Calu3 (cell line): ENCODE measurements at regions not wholly inside any gene's neighbourhood (a gene's known extent, or its start where the extent isn't known, plus 50 kb on each side); places are given as distances from the start of the nearest gene placed in this dataset.

Experiments
- BruUV-seq: library from RNA; stranded (reverse); fragments of 400-500 nt; replicated peaks from 2 replicates; lab custom pipeline; 2021; lab: Mats Ljungman, UMichigan
- CTCF ChIA-PET: fragments of 300-600 bp; sonication (Branson Sonifier 250); formaldehyde crosslinking; loops from one replicate; lab custom pipeline; 2022; ENCODE audit warnings: antibody characterized with exemption; lab: Charles Lee
- DNase-seq: peaks from one replicate; pipeline ENCODE4 v3.0.0; 2022
- H3K27ac Mint-ChIP-seq: one replicate; pipeline ENCODE4 v1.8.0; 2022; ENCODE audit warnings: mixed read lengths; ENCODE audit not compliant: unreplicated experiment
- H3K27me3 Mint-ChIP-seq: one replicate; pipeline ENCODE4 v1.8.0; 2022; ENCODE audit warnings: mixed read lengths; ENCODE audit not compliant: unreplicated experiment
- H3K36me3 Mint-ChIP-seq: one replicate; pipeline ENCODE4 v1.8.0; 2022; ENCODE audit warnings: mild to moderate bottlenecking, moderate library complexity, mixed read lengths; ENCODE audit not compliant: insufficient read depth, unreplicated experiment
- H3K4me1 Mint-ChIP-seq: one replicate; pipeline ENCODE4 v1.8.0; 2022; ENCODE audit warnings: mild to moderate bottlenecking, low read depth, mixed read lengths; ENCODE audit not compliant: unreplicated experiment
- H3K4me3 Mint-ChIP-seq: one replicate; pipeline ENCODE4 v1.8.0; 2022; ENCODE audit warnings: mild to moderate bottlenecking, low read depth, moderate library complexity, mixed read lengths; ENCODE audit not compliant: unreplicated experiment
- H3K9me3 Mint-ChIP-seq: one replicate; pipeline ENCODE4 v1.8.0; 2022; ENCODE audit warnings: low read depth, mixed read lengths; ENCODE audit not compliant: unreplicated experiment
- intact Hi-C: fragments of 100-400 bp; cut with micrococcal nuclease; formaldehyde crosslinking; loops from one replicate; pipeline ENCODE4 v1.10.0; 2022; ENCODE audit not compliant: unreplicated experiment
- TF ChIP-seq, protein P1 (sequence below): fragments of 200-600 bp; IDR thresholded peaks from one replicate; pipeline ENCODE4 v1.8.0; 2022; ENCODE audit warnings: antibody characterized with exemption; ENCODE audit not compliant: unreplicated experiment

DNA sequence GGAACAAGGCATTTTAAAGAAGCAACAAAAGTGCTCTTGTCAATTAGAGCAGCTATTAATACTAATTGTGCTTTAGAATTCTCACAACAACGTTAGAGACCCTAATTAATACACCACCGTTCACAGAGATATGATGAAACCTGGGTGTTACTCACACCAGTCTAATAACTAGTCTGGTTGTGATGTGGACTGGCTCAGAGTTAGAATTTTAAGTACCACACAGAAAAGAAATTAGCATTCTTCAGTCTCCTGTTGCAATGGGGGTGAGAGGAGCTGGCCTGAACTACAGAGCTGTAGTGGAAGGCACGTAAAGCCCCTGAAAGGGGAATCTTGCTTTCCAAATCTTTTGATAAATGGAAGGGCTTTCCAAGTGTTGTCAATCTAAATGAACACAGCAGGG, 240.8 kb upstream of the TOX3 start:
- no peak for DNase-seq
- CTCF ChIA-PET, result interaction anchor here (0.6 kb wide), 1 partner anchor 130 kb away, joined by 6 read pairs; no protein-coding TSS in a partner anchor
- Mint-ChIP-seq H3K9me3 (no peaks in the 10 kb centered on the region), H3K36me3 (no peaks in the 10 kb centered on the region), H3K27me3 (no peaks in the 10 kb centered on the region), H3K4me3 (no peak overlapping the region), H3K4me1 (no peaks in the 10 kb centered on the region), H3K27ac (no peak overlapping the region)
- TF ChIP-seq, protein P1, sequence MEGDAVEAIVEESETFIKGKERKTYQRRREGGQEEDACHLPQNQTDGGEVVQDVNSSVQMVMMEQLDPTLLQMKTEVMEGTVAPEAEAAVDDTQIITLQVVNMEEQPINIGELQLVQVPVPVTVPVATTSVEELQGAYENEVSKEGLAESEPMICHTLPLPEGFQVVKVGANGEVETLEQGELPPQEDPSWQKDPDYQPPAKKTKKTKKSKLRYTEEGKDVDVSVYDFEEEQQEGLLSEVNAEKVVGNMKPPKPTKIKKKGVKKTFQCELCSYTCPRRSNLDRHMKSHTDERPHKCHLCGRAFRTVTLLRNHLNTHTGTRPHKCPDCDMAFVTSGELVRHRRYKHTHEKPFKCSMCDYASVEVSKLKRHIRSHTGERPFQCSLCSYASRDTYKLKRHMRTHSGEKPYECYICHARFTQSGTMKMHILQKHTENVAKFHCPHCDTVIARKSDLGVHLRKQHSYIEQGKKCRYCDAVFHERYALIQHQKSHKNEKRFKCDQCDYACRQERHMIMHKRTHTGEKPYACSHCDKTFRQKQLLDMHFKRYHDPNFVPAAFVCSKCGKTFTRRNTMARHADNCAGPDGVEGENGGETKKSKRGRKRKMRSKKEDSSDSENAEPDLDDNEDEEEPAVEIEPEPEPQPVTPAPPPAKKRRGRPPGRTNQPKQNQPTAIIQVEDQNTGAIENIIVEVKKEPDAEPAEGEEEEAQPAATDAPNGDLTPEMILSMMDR, result no peak
- intact Hi-C loops, result no loop called here
- no TSS peak for BruUV-seq

DNA sequence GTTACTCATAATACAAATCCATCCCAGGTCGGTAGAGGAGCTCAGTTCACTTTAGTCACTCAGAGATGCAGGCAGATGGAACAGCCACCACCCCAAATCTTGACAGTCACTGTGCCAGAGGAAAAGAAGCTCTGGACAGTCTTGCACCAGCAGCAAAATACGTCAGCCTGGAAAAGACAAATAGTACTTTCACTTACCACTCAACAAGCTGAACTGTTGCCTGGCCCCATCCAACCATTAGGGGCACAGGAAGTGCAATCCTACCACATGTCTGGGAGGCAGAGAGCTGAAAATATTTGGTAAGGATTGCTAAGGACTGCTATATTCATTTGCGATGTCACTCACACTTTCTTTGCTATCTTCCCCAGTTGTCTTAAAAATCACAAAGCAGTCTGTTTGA, 239.1 kb upstream of the TOX3 start:
- CTCF ChIA-PET, result no interaction called here
- H3K4me1 Mint-ChIP-seq, result no peaks in the 10 kb centered on the region
- no peak overlapping the region for H3K4me3 Mint-ChIP-seq
- no peaks in the 10 kb centered on the region for H3K9me3 Mint-ChIP-seq
- H3K27ac Mint-ChIP-seq, result no peak overlapping the region
- no peak for DNase-seq
- H3K36me3 Mint-ChIP-seq, result no peaks in the 10 kb centered on the region
- no peaks in the 10 kb centered on the region for H3K27me3 Mint-ChIP-seq
- BruUV-seq, result no TSS peak
- TF ChIP-seq, protein P1, result no peak
- intact Hi-C loops, result no loop called here

DNA sequence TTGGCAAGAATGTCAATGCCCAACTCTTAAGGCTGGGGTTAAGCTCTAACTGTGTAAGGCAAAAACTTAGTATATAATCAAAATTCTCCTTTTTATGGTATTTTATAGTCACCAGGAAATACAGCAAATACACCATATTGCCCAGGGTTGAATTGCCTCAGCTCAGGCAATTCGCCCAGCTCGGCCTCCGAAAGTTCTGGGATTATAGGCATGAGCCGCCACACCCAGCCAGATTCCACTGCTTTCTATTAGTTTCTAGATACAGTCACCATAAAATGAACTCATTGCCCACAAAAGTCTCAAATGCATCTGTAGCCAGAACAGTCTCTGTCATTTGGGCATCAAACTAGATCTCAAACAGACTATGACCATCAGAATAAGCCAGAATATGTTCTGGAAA, 238.7 kb upstream of the TOX3 start:
- no peak overlapping the region for H3K27ac Mint-ChIP-seq
- BruUV-seq, result no TSS peak

DNA sequence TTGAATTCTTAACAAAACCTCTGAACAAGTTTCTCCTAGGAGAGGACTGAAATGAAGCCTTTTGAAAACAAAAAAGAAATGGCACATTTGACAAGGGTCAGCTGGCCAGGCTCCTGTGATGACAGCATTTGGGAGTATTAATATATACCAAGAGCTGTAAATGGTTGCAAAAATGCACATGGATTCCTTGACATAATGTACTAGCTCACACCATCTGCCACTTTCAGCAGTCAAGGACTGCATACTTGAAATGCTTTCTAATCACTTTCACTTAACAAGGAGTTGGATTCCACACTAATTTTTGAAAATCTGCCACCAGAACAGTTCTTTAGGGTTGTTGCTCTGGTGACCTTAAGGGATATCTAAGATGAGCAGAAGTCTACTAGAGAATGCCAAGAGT, 236.7 kb upstream of the TOX3 start:
- CTCF ChIA-PET, result no interaction called here
- TF ChIP-seq, protein P1, result no peak
- DNase-seq, result no peak
- Mint-ChIP-seq H3K4me1 (no peaks in the 10 kb centered on the region), H3K27me3 (no peaks in the 10 kb centered on the region), H3K9me3 (no peaks in the 10 kb centered on the region), H3K4me3 (no peak overlapping the region), H3K36me3 (no peaks in the 10 kb centered on the region), H3K27ac (no peak overlapping the region)
- intact Hi-C loops, result no loop called here
- no TSS peak for BruUV-seq

More for the DNA sequence above, 238.7 kb upstream of the TOX3 start:
- DNase-seq, result no peak
- H3K9me3 Mint-ChIP-seq, result no peaks in the 10 kb centered on the region
- H3K4me1 Mint-ChIP-seq, result no peaks in the 10 kb centered on the region
- no peaks in the 10 kb centered on the region for H3K36me3 Mint-ChIP-seq
- no peak overlapping the region for H3K4me3 Mint-ChIP-seq
- no peaks in the 10 kb centered on the region for H3K27me3 Mint-ChIP-seq
- intact Hi-C loops, result no loop called here
- CTCF ChIA-PET, result no interaction called here
- TF ChIP-seq, protein P1, result no peak
